ENCODE measurements at regions not wholly inside any gene's neighbourhood (a gene's known extent, or its start where the extent isn't known, plus 50 kb on each side); places are given as distances from the start of the nearest gene placed in this dataset.

DNA sequence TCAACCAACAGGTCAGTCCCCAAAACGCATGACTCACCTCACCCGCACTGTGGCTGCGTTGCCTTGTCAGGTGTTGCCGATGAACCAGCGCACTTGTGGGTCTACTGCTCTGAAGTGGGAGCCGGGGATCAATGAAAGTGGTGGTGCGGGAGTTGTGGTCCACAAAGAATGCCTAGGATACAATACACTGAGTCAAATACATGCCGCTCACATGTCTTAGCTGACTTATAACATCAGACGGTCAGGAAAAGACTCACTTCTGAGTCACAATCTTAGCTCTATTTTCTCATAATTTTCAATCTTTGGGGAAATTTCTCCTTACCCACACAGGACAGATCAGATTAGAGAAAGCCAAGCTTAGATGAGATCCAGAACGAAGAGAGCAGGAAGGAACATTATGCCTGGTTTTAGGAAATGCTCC lies 107.1 kb upstream of the STK17B start:
- TF ChIP-seq, protein P1, sequence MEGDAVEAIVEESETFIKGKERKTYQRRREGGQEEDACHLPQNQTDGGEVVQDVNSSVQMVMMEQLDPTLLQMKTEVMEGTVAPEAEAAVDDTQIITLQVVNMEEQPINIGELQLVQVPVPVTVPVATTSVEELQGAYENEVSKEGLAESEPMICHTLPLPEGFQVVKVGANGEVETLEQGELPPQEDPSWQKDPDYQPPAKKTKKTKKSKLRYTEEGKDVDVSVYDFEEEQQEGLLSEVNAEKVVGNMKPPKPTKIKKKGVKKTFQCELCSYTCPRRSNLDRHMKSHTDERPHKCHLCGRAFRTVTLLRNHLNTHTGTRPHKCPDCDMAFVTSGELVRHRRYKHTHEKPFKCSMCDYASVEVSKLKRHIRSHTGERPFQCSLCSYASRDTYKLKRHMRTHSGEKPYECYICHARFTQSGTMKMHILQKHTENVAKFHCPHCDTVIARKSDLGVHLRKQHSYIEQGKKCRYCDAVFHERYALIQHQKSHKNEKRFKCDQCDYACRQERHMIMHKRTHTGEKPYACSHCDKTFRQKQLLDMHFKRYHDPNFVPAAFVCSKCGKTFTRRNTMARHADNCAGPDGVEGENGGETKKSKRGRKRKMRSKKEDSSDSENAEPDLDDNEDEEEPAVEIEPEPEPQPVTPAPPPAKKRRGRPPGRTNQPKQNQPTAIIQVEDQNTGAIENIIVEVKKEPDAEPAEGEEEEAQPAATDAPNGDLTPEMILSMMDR (IDR thresholded peaks at IDR 0.05), result no peak
- no peak for TF ChIP-seq POLR2A (IDR thresholded peaks at IDR 0.05)
- no peak for TF ChIP-seq EP300 (IDR thresholded peaks at IDR 0.05)

Measured in stomach (tissue), 4 donors.